Breast epithelium (tissue), 3 donors: ENCODE measurements at regions not wholly inside any gene's neighbourhood (a gene's known extent, or its start where the extent isn't known, plus 50 kb on each side); places are given as distances from the start of the nearest gene placed in this dataset.

Experiments
- CTCF ChIP-seq, 3 donors: fragments of 450-650 bp; IDR thresholded peaks; one replicate each; pipeline ENCODE4 v1.5.1; 2016 to 2017; ENCODE audit warnings: antibody characterized with exemption in 3 of 3, mild to moderate bottlenecking in 3 of 3, moderate library complexity in 3 of 3
- POLR2A ChIP-seq: fragments of 450-650 bp; IDR thresholded peaks from one replicate; pipeline ENCODE4 v1.6.1; 2016; ENCODE audit warnings: antibody characterized with exemption, mild to moderate bottlenecking, moderate library complexity
- POLR2AphosphoS5 ChIP-seq, 3 donors: sonication (generic); formaldehyde crosslinking; IDR thresholded peaks; one replicate each; pipeline ENCODE4 v1.6.1; 2017; ENCODE audit warnings: antibody characterized with exemption in 3 of 3

GRCh38 chr10:10610171-10610570 lies 407.5 kb upstream of the CELF2 start:
- no peak for TF ChIP-seq CTCF (IDR thresholded peaks at IDR 0.05)
- TF ChIP-seq POLR2A, result no peak
- no peak for TF ChIP-seq POLR2AphosphoS5 (IDR thresholded peaks at IDR 0.05)
